Effector memory CD4-positive, alpha-beta T cell (primary cell): ENCODE measurements at regions not wholly inside any gene's neighbourhood (a gene's known extent, or its start where the extent isn't known, plus 50 kb on each side); places are given as distances from the start of the nearest gene placed in this dataset.

Source experiments
- DNase-seq, 3 donors: peaks; one replicate each; pipeline ENCODE4 v3.0.0-alpha.2; 2020
- H3K27ac ChIP-seq: 2 replicates; pipeline ENCODE4 v1.7.0; 2013; ENCODE audit warnings: mild to moderate bottlenecking, low read length, moderate library complexity; ENCODE audit not compliant: insufficient read depth, poor library complexity, severe bottlenecking
- H3K27me3 ChIP-seq: replicated peaks from 2 replicates; pipeline ENCODE4 v1.7.0; 2013; ENCODE audit warnings: mild to moderate bottlenecking, low read length; ENCODE audit not compliant: insufficient read depth, control insufficient read depth, poor library complexity, severe bottlenecking
- H3K36me3 ChIP-seq: 2 replicates; pipeline ENCODE4 v1.7.0; 2013; ENCODE audit warnings: mild to moderate bottlenecking, low read length, moderate library complexity; ENCODE audit not compliant: control insufficient read depth, insufficient read depth
- H3K4me1 ChIP-seq: 2 replicates; pipeline ENCODE4 v1.7.0; 2013; ENCODE audit warnings: low read length, mild to moderate bottlenecking; ENCODE audit not compliant: control insufficient read depth, insufficient read depth, poor library complexity, severe bottlenecking
- H3K4me3 ChIP-seq: 2 replicates; pipeline ENCODE4 v1.7.0; 2013; ENCODE audit warnings: low read length, low read depth, mild to moderate bottlenecking; ENCODE audit not compliant: insufficient read depth, poor library complexity, severe bottlenecking
- H3K9me3 ChIP-seq: 2 replicates; pipeline ENCODE4 v1.7.0; 2013; ENCODE audit warnings: mild to moderate bottlenecking, low read length, moderate library complexity; ENCODE audit not compliant: control insufficient read depth

DNA sequence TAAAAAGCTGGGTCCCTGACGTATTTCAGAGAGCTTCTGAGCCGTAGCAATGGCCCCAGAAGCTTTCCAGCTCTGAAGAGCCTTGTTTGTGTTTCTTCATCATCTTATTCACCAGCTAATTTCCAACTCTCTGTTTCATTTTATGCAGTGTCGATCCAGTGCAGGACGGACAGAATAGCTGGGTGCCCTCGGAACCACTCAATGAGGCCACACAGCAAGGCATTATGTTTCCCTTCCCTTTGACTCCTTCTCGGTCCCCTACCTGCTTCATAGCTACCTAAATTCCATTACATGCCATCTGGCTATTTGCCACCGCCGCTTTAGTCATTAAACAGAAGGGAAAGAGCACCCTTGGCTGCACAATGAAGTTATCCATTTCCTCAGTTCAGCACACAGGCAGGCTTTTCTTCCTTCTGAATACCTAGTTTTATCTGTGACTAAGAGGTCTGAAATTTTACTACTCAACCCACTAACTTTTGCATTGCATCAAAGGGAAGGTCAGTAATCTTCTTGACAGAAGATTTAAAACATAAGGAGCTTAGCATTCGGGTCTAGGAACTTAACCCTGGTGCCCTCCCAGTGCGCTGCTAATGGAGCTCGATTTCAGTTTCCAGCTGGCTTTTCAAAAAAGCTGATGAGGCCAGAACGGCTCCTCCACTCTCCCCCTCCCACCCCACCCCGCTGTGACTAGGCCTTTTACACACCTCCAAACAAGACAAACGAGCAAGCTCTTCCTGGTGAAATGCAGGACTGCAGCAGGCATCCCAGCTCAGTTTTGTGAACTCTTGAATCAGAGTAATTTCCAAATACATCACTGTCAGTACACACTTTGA, 176.8 kb downstream of the GXYLT1 start:
- no peak overlapping the region for H3K4me3 ChIP-seq

DNA sequence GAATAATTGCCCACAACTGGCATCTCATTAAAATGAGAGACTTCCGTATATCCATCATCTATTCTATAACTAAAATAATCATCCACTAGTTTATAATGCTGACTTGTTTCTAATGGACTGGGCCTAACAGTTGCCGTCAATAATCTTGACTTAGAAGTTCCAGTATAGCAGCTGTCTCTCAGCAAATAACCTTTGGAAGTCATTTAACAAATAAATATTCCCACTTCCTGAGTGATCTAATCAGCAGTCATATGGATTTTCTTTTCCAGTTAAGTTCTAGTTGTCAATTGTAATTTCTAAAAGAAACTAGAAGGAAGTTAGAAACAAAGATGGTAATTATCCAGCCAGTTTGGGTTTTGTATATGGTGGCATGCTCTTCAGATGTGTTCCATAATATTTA, 177.8 kb downstream of the GXYLT1 start:
- Histone ChIP-seq H3K27ac (no peak overlapping the region), H3K9me3 (no peaks in the 10 kb centered on the region), H3K27me3 (no peaks in the 10 kb centered on the region), H3K36me3 (no peaks in the 10 kb centered on the region), H3K4me1 (no peaks in the 10 kb centered on the region), H3K4me3 (no peak overlapping the region)
- DNase-seq = no peak

More for the DNA sequence above, 176.8 kb downstream of the GXYLT1 start:
- Histone ChIP-seq H3K9me3 (no peaks in the 10 kb centered on the region), H3K27ac (no peak overlapping the region), H3K27me3 (no peaks in the 10 kb centered on the region), H3K4me1 (no peaks in the 10 kb centered on the region), H3K36me3 (no peaks in the 10 kb centered on the region)
- no peak for DNase-seq

DNA sequence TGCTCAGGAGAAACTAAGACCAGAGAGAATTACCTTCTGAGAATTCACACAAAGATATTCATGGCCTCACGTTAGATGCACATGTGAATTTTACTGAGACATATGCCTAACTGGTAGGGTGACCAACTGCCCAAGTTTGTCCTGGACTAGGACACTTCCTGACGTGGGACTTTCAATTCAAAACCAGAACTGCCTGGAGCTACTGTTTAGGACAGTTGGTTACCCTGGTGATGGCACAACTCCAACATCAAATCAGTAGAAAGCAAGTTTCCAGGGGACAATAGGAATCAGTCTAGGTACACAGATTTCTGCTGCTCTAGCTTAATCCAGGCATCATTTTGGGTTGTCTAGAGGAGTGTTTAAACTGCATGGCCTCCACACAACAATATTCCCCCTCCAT, 178.7 kb downstream of the GXYLT1 start:
- Histone ChIP-seq H3K4me1 (no peaks in the 10 kb centered on the region), H3K27ac (no peak overlapping the region), H3K9me3 (no peaks in the 10 kb centered on the region), H3K27me3 (no peaks in the 10 kb centered on the region), H3K36me3 (no peaks in the 10 kb centered on the region), H3K4me3 (no peak overlapping the region)
- no peak for DNase-seq

DNA sequence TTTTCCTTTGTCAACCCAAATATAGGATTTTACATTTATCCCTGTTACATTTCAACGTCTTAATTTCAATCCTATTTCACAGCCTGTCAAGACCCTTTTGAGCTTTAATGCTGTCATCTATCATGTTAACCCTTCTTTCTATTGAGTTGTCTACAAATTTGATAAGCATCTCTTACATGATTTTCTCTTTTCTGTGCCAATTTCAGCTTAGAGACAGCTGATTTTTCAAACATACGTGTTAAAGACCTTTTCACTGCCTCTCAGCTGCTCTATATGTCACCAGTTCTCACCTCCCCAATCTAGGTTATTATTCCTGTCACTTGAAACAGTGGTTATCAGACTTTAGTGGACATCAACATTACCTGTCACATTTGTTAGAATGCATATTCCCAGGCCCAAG, 181.3 kb downstream of the GXYLT1 start:
- no peaks in the 10 kb centered on the region for H3K27me3 ChIP-seq
- no peak overlapping the region for H3K27ac ChIP-seq
- DNase-seq = no peak
- no peaks in the 10 kb centered on the region for H3K4me1 ChIP-seq
- H3K36me3 ChIP-seq = no peaks in the 10 kb centered on the region
- H3K4me3 ChIP-seq = no peak overlapping the region
- no peaks in the 10 kb centered on the region for H3K9me3 ChIP-seq

DNA sequence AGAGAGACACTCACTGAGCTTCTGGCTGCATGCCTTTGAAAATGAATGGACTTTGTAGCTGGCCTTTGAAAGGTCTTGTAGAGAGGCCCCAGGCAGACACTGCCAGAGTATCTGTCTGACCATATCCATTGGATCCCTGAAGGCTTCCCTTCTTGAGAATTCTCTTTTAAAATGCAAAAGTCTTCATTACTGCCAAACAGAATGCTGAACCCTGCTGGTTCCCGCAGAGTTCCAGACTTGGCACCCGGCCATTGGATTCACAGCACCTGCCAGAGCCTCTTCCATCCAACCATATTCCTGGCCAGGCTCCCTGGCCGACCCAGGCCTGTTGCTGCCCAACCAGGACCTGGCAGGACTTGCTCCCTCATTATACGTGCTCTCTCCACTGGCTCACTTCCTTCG, 182.5 kb downstream of the GXYLT1 start:
- no peak overlapping the region for H3K27ac ChIP-seq
- no peak overlapping the region for H3K4me3 ChIP-seq
- no peaks in the 10 kb centered on the region for H3K27me3 ChIP-seq
- H3K9me3 ChIP-seq = no peaks in the 10 kb centered on the region
- no peaks in the 10 kb centered on the region for H3K36me3 ChIP-seq
- DNase-seq = no peak
- no peaks in the 10 kb centered on the region for H3K4me1 ChIP-seq

DNA sequence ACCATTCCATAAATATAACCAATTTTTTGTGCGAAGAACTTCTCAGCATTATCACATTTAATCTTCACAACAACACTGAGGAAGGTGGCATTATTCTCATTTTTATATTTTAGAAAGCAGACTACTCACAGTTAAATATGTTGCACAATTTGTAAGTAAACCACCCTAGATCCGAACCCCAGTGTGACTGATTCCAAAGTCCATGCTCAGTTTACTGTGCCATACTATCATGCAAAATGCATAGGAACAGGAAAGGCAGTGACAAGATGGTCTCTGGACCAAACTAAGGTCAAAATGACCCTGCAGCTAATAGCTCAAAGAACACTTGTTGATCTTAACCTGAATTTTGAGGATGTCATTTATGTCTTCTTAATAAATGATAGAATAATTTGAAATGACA, 185.4 kb downstream of the GXYLT1 start:
- DNase-seq = no peak
- Histone ChIP-seq H3K9me3 (no peaks in the 10 kb centered on the region), H3K27me3 (no peaks in the 10 kb centered on the region), H3K36me3 (no peaks in the 10 kb centered on the region), H3K4me3 (no peak overlapping the region), H3K27ac (no peak overlapping the region), H3K4me1 (no peaks in the 10 kb centered on the region)

DNA sequence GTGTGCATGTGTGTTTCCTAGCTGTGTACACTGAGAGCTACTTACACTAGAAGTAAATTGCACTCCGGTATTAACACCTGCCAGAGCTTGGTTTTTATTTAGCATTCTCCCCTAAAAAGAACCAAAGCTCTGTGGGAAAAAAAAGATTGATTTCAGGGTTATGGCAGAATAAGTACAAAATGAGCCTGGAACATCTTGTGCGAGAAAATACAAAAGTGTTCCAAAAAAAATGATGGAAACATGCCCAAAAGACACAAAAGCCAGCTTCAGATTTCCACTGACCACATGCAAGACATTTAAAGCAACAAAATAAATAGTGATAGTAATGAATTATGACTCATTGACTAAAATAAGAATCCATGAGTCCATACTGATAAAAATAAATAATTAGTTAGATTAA, 188.3 kb downstream of the GXYLT1 start:
- DNase-seq = no peak
- no peak overlapping the region for H3K4me3 ChIP-seq
- no peaks in the 10 kb centered on the region for H3K9me3 ChIP-seq
- H3K4me1 ChIP-seq = no peaks in the 10 kb centered on the region
- H3K27ac ChIP-seq = no peak overlapping the region
- H3K27me3 ChIP-seq = no peaks in the 10 kb centered on the region
- H3K36me3 ChIP-seq = no peaks in the 10 kb centered on the region

DNA sequence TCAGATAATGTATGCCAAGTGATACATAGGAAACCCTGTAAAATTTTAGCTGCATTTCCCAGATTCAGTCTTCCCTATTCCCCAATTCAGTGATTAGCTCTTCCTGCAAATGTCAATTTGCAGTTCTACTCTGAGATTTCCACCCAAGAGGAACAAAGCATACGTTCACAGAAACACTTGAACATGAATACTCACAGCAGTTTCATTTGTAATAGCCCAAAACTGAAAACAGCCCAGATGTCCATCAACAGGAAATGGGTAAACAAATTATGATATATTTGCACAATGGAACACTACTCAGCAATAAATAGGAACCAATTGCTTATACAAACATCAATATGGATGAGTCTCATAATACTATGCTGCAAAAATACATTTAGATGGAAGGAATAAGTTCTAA, 194.2 kb downstream of the GXYLT1 start:
- H3K4me1 ChIP-seq = no peaks in the 10 kb centered on the region
- H3K27me3 ChIP-seq = no peaks in the 10 kb centered on the region
- no peaks in the 10 kb centered on the region for H3K9me3 ChIP-seq
- DNase-seq = no peak
- H3K36me3 ChIP-seq = no peaks in the 10 kb centered on the region
- no peak overlapping the region for H3K4me3 ChIP-seq
- H3K27ac ChIP-seq = no peak overlapping the region

DNA sequence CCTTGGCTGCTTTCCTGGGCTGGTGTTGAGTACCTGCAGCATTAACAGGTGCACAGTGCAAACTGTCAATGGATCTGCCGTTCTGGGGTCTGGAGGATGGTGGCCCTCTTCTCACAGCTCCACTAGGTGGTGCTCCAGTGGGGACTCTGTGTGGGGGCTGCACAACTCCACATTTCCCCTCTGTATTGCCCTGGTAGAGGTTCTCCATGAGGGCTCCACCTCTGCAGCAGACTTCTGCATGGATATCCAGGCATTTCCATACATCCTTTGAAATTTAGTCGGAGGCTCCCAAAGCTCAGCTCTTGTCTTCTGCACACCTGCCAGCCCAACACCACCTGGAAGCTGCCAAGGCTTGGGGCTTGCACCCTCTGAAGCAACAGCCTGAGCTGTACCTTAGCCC, 198.6 kb downstream of the GXYLT1 start:
- Histone ChIP-seq H3K9me3 (no peaks in the 10 kb centered on the region), H3K27ac (no peak overlapping the region), H3K4me3 (no peak overlapping the region), H3K27me3 (no peaks in the 10 kb centered on the region), H3K36me3 (no peaks in the 10 kb centered on the region), H3K4me1 (no peaks in the 10 kb centered on the region)
- no peak for DNase-seq

DNA sequence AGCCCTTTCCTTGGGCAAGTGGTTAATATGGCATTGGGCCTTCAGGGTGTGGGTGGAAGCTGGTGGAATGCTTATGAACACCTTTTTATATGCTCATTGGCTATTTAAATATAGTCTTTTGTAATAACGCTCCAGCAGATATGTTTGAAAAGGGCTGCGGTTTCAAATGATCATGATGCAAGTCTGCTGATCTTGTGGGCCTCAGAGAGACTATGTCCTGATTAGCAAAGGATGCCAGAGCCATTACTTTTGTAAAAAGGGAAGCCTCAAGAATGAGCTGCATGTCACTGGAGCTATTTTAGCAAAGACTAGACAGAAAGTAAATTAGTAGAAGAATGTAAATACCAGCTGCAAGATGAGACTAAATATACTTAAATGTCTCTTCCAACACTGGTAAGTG, 200.5 kb downstream of the GXYLT1 start:
- no peaks in the 10 kb centered on the region for H3K9me3 ChIP-seq
- no peaks in the 10 kb centered on the region for H3K36me3 ChIP-seq
- no peak for DNase-seq
- no peak overlapping the region for H3K4me3 ChIP-seq
- H3K27me3 ChIP-seq = no peaks in the 10 kb centered on the region
- no peak overlapping the region for H3K27ac ChIP-seq
- H3K4me1 ChIP-seq = no peaks in the 10 kb centered on the region
